GM13977 (cell line): ENCODE measurements at regions not wholly inside any gene's neighbourhood (a gene's known extent, or its start where the extent isn't known, plus 50 kb on each side); places are given as distances from the start of the nearest gene placed in this dataset.

ENCODE experiments used
- DNase-seq: peaks from one replicate; pipeline ENCODE4 v3.0.0; 2012; ENCODE audit warnings: low spot score
- in situ Hi-C: fragments of 300-500 bp; cut with MboI; formaldehyde crosslinking; loops from one replicate; pipeline ENCODE4 v1.12.0; 2022; ENCODE audit warnings: low sequenced_read_pairs, low pct_unique_long_range_greater_than_20kb, mixed read lengths, inconsistent platforms; ENCODE audit not compliant: unreplicated experiment
- TF ChIP-seq, protein P1 (sequence below): IDR thresholded peaks from 2 replicates; pipeline ENCODE4 v1.5.1; 2012; ENCODE audit warnings: mild to moderate bottlenecking, control low read depth; ENCODE audit not compliant: insufficient read depth; ENCODE audit errors: extremely low read depth, missing control alignments

DNA sequence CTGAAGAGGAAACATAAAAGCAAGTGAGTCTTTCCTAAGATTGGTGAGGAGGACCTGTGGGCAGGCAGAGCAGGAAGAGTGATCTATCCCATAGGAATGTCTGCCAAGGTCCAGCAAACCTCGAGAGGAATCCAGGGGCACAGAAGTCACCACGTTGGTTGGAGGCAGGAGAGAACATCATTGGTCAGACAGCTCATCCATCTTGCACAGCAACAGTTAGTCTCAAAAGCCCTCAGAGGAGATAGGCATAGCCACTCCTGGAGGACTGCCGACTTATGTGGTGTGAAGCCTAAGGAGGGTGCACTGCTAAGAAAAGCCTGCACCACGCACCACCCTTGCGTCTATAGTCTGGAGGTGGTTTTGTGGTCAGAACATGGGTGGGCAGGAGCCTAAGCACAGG lies 109.1 kb downstream of the RASSF10 start:
- DNase-seq: no peak
- TF ChIP-seq, protein P1, sequence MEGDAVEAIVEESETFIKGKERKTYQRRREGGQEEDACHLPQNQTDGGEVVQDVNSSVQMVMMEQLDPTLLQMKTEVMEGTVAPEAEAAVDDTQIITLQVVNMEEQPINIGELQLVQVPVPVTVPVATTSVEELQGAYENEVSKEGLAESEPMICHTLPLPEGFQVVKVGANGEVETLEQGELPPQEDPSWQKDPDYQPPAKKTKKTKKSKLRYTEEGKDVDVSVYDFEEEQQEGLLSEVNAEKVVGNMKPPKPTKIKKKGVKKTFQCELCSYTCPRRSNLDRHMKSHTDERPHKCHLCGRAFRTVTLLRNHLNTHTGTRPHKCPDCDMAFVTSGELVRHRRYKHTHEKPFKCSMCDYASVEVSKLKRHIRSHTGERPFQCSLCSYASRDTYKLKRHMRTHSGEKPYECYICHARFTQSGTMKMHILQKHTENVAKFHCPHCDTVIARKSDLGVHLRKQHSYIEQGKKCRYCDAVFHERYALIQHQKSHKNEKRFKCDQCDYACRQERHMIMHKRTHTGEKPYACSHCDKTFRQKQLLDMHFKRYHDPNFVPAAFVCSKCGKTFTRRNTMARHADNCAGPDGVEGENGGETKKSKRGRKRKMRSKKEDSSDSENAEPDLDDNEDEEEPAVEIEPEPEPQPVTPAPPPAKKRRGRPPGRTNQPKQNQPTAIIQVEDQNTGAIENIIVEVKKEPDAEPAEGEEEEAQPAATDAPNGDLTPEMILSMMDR: no peak
- in situ Hi-C loops: no loop called here

DNA sequence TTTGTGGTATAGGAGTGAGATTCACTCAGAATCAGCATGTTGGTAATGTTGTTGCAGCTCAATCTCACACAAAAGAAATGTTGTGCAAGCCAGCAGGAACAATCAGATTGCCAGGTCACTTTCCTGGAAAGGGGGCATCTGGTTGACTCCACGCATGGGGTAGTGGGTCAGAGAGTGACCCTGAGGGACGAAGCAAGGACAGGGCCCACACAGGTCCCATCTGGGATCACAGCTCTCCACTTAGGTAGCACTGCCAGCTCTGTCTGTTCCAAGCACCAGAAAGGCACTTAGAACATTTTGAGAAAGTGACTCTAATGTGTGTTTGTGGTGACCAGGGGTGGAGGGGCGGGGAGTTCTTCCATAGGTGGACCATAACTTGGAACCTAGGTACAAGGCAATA lies 109.5 kb downstream of the RASSF10 start:
- TF ChIP-seq, protein P1: no peak

DNA sequence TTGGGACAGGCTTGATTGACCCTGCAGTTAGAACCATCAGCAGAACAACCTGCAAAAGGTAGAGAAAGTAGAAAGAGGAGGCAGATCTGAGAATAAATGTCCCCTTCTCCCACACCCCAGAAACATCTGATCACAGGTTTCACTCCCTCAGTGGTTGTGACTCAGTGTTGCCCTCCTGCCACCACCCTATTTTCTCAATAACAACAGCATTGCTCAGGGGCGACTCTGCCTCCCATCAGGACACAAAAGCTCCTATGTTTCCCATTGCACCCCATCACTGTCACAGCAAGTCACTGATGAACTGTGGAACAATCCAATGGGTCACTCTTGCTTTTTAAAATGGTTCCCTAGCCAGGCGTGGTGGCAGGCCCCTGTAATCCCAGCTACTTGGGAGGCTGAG lies 110.2 kb downstream of the RASSF10 start:
- DNase-seq: no peak
- TF ChIP-seq, protein P1: no peak
- in situ Hi-C loops: no loop called here

More for the DNA sequence above, 109.5 kb downstream of the RASSF10 start:
- DNase-seq: no peak
- in situ Hi-C loops: no loop called here

DNA sequence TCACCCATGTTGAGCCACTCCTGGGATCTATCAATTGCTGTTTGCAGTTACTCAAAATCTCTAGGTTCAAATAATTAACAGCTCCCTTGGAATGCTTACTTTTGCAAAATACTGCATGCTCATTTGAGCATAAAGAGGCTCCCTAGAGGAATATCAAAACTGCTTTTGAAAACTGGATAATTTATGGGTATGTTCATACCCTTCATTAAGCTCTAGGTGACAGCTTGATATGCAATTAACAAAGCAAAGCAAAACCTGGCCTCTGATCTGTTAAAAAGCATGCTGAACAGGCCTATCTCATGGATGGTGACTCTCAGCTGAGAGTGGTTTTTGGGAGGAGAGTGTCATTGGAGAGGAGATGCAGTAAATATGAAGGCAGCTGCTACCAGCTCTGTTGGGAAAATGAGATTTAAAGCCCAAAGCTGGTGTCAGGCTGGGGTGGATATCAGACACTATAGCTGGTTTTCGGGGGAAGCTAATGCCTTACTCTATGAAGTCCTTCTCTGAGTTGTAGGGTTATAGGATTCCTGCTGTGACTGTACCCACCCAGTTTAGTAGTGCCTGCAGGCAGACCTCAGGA lies 110.9 kb downstream of the RASSF10 start:
- DNase-seq: no peak
- in situ Hi-C loops: no loop called here

DNA sequence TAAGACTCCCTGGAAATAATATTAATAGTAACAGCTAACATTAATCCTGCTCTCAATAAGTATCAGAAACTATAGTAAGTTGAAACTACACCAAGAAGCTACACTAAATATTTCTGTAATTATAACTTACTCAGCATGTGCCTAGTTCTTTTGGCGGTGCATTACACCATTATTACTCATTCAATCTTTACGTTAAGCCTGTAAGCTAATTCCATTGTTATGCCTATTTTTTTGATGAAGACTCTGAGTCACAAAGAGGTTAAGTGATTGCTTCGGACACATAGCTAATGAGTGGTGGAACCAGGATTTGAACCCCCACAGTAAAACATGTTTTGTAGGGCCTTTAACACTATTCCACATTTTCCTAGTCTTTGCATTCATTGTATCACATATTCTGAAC lies 111.6 kb downstream of the RASSF10 start:
- TF ChIP-seq, protein P1: no peak
- no peak for DNase-seq
- in situ Hi-C loops: no loop called here

More for the DNA sequence above, 110.9 kb downstream of the RASSF10 start:
- TF ChIP-seq, protein P1: no peak

DNA sequence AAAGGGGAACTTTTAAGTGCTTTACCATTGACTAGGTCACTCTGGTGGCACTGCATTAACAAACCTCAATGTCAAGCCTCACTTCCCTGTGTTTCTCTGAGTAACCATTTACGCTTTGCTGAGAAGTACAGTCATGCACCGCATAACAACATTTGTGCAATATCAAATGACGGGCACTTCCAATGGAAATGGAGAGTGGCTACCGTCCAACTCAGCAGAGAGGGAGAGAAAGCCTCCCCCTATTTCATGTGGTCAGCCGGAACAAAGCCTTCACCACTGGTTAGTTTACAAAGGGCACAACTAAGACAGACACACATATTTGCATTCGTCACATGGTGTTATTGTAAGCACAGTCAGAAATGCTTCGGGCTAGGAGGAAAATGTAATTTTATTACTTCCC lies 117.3 kb downstream of the RASSF10 start:
- TF ChIP-seq, protein P1: no peak
- in situ Hi-C loops: no loop called here
- no peak for DNase-seq
